Nephron (organoid): ENCODE measurements at regions not wholly inside any gene's neighbourhood (a gene's known extent, or its start where the extent isn't known, plus 50 kb on each side); places are given as distances from the start of the nearest gene placed in this dataset.

Source experiments
- H3K27ac Mint-ChIP-seq, 3 experiments: 2 replicates each; pipeline ENCODE4 v1.8.0; 2020; ENCODE audit warnings: mixed read lengths in 3 of 3, mild to moderate bottlenecking in 2 of 3, moderate library complexity in 1 of 3
- H3K27me3 Mint-ChIP-seq: 2 replicates; pipeline ENCODE4 v1.8.0; 2021; ENCODE audit warnings: low read depth, mild to moderate bottlenecking, moderate library complexity, mixed read lengths
- H3K36me3 Mint-ChIP-seq: 2 replicates; pipeline ENCODE4 v1.8.0; 2020; ENCODE audit warnings: low read depth, mixed read lengths
- H3K4me1 Mint-ChIP-seq: 2 replicates; pipeline ENCODE4 v1.8.0; 2020; ENCODE audit warnings: mixed read lengths
- H3K4me3 Mint-ChIP-seq, 3 experiments: 2 replicates each; pipeline ENCODE4 v1.8.0; 2020; ENCODE audit warnings: mild to moderate bottlenecking in 3 of 3, mixed read lengths in 3 of 3, moderate library complexity in 2 of 3
- H3K9me3 Mint-ChIP-seq: 2 replicates; pipeline ENCODE4 v1.8.0; 2020; ENCODE audit warnings: mixed read lengths
- CTCF ChIP-seq, 3 experiments: fragments of 200-600 bp; sonication (generic); IDR thresholded peaks; one replicate each; pipeline ENCODE4 v1.5.0; 2021; ENCODE audit warnings: antibody characterized with exemption in 3 of 3; ENCODE audit not compliant: unreplicated experiment in 3 of 3

- no peak for TF ChIP-seq CTCF (IDR thresholded peaks at IDR 0.05; ENCODE audit: unreplicated experiment in 3 of 3)
- H3K27ac Mint-ChIP-seq = no peak overlapping the region
- H3K9me3 Mint-ChIP-seq = no peaks in the 10 kb centered on the region
- H3K4me1 Mint-ChIP-seq = no peaks in the 10 kb centered on the region
- H3K4me3 Mint-ChIP-seq = no peak overlapping the region
- no peaks in the 10 kb centered on the region for H3K36me3 Mint-ChIP-seq
- H3K27me3 Mint-ChIP-seq = no peaks in the 10 kb centered on the region
These were observed 82.0 kb upstream of the NEIL3 start for GRCh38 chr4:177227636-177228035.

- Mint-ChIP-seq H3K4me1 (no peaks in the 10 kb centered on the region), H3K4me3 (no peak overlapping the region), H3K27me3 (no peaks in the 10 kb centered on the region), H3K9me3 (no peaks in the 10 kb centered on the region), H3K36me3 (no peaks in the 10 kb centered on the region), H3K27ac (no peak overlapping the region)
- TF ChIP-seq CTCF (IDR thresholded peaks at IDR 0.05; ENCODE audit: unreplicated experiment in 3 of 3) = no peak
These were observed 81.1 kb upstream of the NEIL3 start for GRCh38 chr4:177228599-177228998.

- no peak for TF ChIP-seq CTCF (IDR thresholded peaks at IDR 0.05; ENCODE audit: unreplicated experiment in 3 of 3)
- no peaks in the 10 kb centered on the region for H3K9me3 Mint-ChIP-seq
- H3K27me3 Mint-ChIP-seq = no peaks in the 10 kb centered on the region
- no peak overlapping the region for H3K27ac Mint-ChIP-seq
- no peaks in the 10 kb centered on the region for H3K36me3 Mint-ChIP-seq
- H3K4me1 Mint-ChIP-seq = no peaks in the 10 kb centered on the region
- H3K4me3 Mint-ChIP-seq = peak overlapping the region in 1 of 3 experiments; percentile 9
These were observed 80.3 kb upstream of the NEIL3 start for GRCh38 chr4:177229331-177229730.

- H3K4me3 Mint-ChIP-seq = no peak overlapping the region
- H3K9me3 Mint-ChIP-seq = no peaks in the 10 kb centered on the region
- H3K27me3 Mint-ChIP-seq = no peaks in the 10 kb centered on the region
- H3K27ac Mint-ChIP-seq = no peak overlapping the region
- H3K36me3 Mint-ChIP-seq = no peaks in the 10 kb centered on the region
- TF ChIP-seq CTCF (IDR thresholded peaks at IDR 0.05; ENCODE audit: unreplicated experiment in 3 of 3) = no peak
- no peaks in the 10 kb centered on the region for H3K4me1 Mint-ChIP-seq
These were observed 77.2 kb upstream of the NEIL3 start for GRCh38 chr4:177232473-177232872.

GRCh38 chr4:177235026-177235425, 74.6 kb upstream of the NEIL3 start:
- H3K27me3 Mint-ChIP-seq = no peaks in the 10 kb centered on the region
- no peaks in the 10 kb centered on the region for H3K4me1 Mint-ChIP-seq
- no peak overlapping the region for H3K27ac Mint-ChIP-seq
- H3K4me3 Mint-ChIP-seq = no peak overlapping the region
- TF ChIP-seq CTCF (IDR thresholded peaks at IDR 0.05; ENCODE audit: unreplicated experiment in 3 of 3) = no peak
- H3K9me3 Mint-ChIP-seq = no peaks in the 10 kb centered on the region
- H3K36me3 Mint-ChIP-seq = no peaks in the 10 kb centered on the region

GRCh38 chr4:177236886-177237285, 72.8 kb upstream of the NEIL3 start:
- no peak for TF ChIP-seq CTCF (IDR thresholded peaks at IDR 0.05; ENCODE audit: unreplicated experiment in 3 of 3)

More at GRCh38 chr4:177236886-177237285, 72.8 kb upstream of the NEIL3 start:
- H3K4me3 Mint-ChIP-seq = no peak overlapping the region
- H3K4me1 Mint-ChIP-seq = no peaks in the 10 kb centered on the region
- no peaks in the 10 kb centered on the region for H3K9me3 Mint-ChIP-seq
- H3K27me3 Mint-ChIP-seq = peaks cover 2% of the 10 kb centered on the region
- no peaks in the 10 kb centered on the region for H3K36me3 Mint-ChIP-seq
- H3K27ac Mint-ChIP-seq = no peak overlapping the region
